Astrocyte (in vitro differentiated cells and primary cell): ENCODE measurements at regions not wholly inside any gene's neighbourhood (a gene's known extent, or its start where the extent isn't known, plus 50 kb on each side); places are given as distances from the start of the nearest gene placed in this dataset.
A peak's percentile ranks its signal among the peaks of the same experiment; 100 is the strongest.

Experiments used
- DNase-seq: peaks from one replicate; pipeline ENCODE4 v3.0.0-alpha.2; 2010; ENCODE audit warnings: low read depth
- FAIRE-seq: peaks from 2 replicates; lab custom pipeline; 2011; peaks lifted over from hg19 to GRCh38; lab: Jason Lieb, UNC
- H2AFZ ChIP-seq: 2 replicates; pipeline ENCODE4 v1.6.0; 2012; ENCODE audit warnings: low read depth, low read length, inconsistent platforms
- H3K27ac ChIP-seq: 2 replicates; pipeline ENCODE4 v1.5.1; 2011; ENCODE audit warnings: low read depth, low read length, inconsistent platforms
- H3K27me3 ChIP-seq: 2 replicates; pipeline ENCODE4 v1.6.0; 2011; ENCODE audit warnings: low read length, inconsistent platforms; ENCODE audit not compliant: insufficient read depth
- H3K36me3 ChIP-seq: 2 replicates; pipeline ENCODE4 v1.5.1; 2011; ENCODE audit warnings: low read length, inconsistent platforms; ENCODE audit not compliant: insufficient read depth
- H3K4me1 ChIP-seq: 2 replicates; pipeline ENCODE4 v1.5.1; 2011; ENCODE audit warnings: low read length, inconsistent platforms; ENCODE audit not compliant: insufficient read depth
- H3K4me2 ChIP-seq: 2 replicates; pipeline ENCODE4 v1.6.0; 2012; ENCODE audit warnings: low read length, inconsistent platforms
- H3K4me3 ChIP-seq: 2 replicates; pipeline ENCODE4 v1.5.1; 2011; ENCODE audit warnings: low read depth, mild to moderate bottlenecking, low read length, inconsistent platforms; ENCODE audit not compliant: insufficient read depth
- H3K79me2 ChIP-seq: 2 replicates; pipeline ENCODE4 v1.6.0; 2012; ENCODE audit warnings: mild to moderate bottlenecking, low read length, inconsistent platforms; ENCODE audit not compliant: insufficient read depth
- H3K9ac ChIP-seq: 2 replicates; pipeline ENCODE4 v1.6.0; 2012; ENCODE audit warnings: mild to moderate bottlenecking, low read length, inconsistent platforms
- H3K9me3 ChIP-seq: 2 replicates; pipeline ENCODE4 v1.5.1; 2012; ENCODE audit warnings: low read depth, mild to moderate bottlenecking, low read length, inconsistent platforms; ENCODE audit not compliant: insufficient read depth
- H4K20me1 ChIP-seq: 2 replicates; pipeline ENCODE4 v1.6.0; 2012; ENCODE audit warnings: low read length, inconsistent platforms; ENCODE audit not compliant: insufficient read depth
- H3K27ac Mint-ChIP-seq: one replicate; pipeline ENCODE4 v1.8.0; 2021; ENCODE audit warnings: mild to moderate bottlenecking, mixed read lengths; ENCODE audit not compliant: unreplicated experiment
- H3K27me3 Mint-ChIP-seq: one replicate; pipeline ENCODE4 v1.8.0; 2021; ENCODE audit warnings: low read depth, mixed read lengths; ENCODE audit not compliant: unreplicated experiment
- H3K36me3 Mint-ChIP-seq: one replicate; pipeline ENCODE4 v1.8.0; 2021; ENCODE audit warnings: low read depth, mixed read lengths; ENCODE audit not compliant: unreplicated experiment
- H3K4me1 Mint-ChIP-seq: one replicate; pipeline ENCODE4 v1.8.0; 2021; ENCODE audit warnings: low read depth, mixed read lengths; ENCODE audit not compliant: unreplicated experiment
- H3K4me3 Mint-ChIP-seq: one replicate; pipeline ENCODE4 v1.8.0; 2021; ENCODE audit warnings: mild to moderate bottlenecking, moderate library complexity, mixed read lengths; ENCODE audit not compliant: unreplicated experiment
- H3K9me3 Mint-ChIP-seq: one replicate; pipeline ENCODE4 v1.8.0; 2021; ENCODE audit warnings: mild to moderate bottlenecking, mixed read lengths; ENCODE audit not compliant: unreplicated experiment
- CTCF ChIP-seq: IDR thresholded peaks from 2 replicates; pipeline ENCODE4 v1.5.1; 2011; ENCODE audit warnings: low read depth, mild to moderate bottlenecking, inconsistent platforms, low read length, moderate library complexity; ENCODE audit not compliant: insufficient read depth
- EZH2 ChIP-seq: IDR thresholded peaks from 2 replicates; pipeline ENCODE4 v1.6.1; 2012; ENCODE audit warnings: mild to moderate bottlenecking, low read length, inconsistent platforms; ENCODE audit not compliant: insufficient read depth

DNA sequence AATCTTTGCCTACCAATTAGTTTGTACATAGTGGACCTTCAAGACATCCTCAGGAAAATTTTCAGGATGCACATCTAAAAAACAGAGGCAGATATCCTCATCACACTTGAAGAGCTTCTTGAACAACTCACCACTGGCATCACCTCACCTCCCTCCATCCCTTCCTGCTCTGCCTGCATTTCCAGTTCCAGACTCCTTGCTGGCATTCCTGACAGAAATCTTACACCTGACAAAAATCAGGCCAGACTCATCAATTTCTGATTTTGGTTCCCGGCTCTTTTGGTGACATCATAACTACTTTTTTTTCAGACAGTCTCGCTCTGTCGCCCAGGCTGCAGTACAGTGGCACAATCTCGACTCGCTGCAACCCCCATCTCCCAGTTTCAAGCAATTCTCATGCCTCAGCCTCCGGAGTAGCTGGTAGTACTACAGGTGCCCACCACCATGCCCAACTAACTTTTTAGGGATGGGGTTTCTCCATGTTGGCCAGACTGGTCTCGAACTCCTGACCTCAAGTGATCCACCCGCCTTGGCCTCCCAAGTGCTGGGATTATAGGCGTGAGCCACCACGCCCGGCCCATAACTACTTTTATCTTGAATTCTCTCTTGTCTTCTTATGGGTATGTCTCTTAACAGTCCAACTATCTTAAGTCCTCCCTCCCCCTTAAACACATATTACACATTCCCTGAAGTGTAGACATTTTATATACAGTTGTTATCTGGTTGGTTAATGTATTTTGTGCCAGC, 216.6 kb upstream of the IL12A start:
- H3K27me3 ChIP-seq = no peaks in the 10 kb centered on the region
- no peak overlapping the region for H3K27ac ChIP-seq
- no peak overlapping the region for H3K9ac ChIP-seq
- H3K4me3 ChIP-seq = no peak overlapping the region
- peak overlapping the region; percentile 0 for H3K4me3 Mint-ChIP-seq
- H3K4me1 ChIP-seq = peaks cover 22% of the 10 kb centered on the region
- FAIRE-seq (no peak), DNase-seq (no peak)
- H3K4me1 Mint-ChIP-seq = peaks cover 48% of the 10 kb centered on the region
- peaks cover 6% of the 10 kb centered on the region for H3K36me3 Mint-ChIP-seq
- no peaks in the 10 kb centered on the region for H3K9me3 ChIP-seq
- peaks cover 8% of the 10 kb centered on the region for H3K36me3 ChIP-seq
- no peaks in the 10 kb centered on the region for H3K27me3 Mint-ChIP-seq
- no peak overlapping the region for H3K4me2 ChIP-seq
- no peak overlapping the region for H2AFZ ChIP-seq
- H3K9me3 Mint-ChIP-seq = no peaks in the 10 kb centered on the region
- peaks cover 31% of the 10 kb centered on the region for H4K20me1 ChIP-seq
- peaks cover 99% of the 10 kb centered on the region for H3K79me2 ChIP-seq
- TF ChIP-seq EZH2 (no peak), CTCF (no peak)
- H3K27ac Mint-ChIP-seq = peak overlapping the region; percentile 1

GRCh38 chr3:159773706-159774105, 214.9 kb upstream of the IL12A start:
- no peaks in the 10 kb centered on the region for H3K27me3 Mint-ChIP-seq
- Histone ChIP-seq H3K9me3 (no peaks in the 10 kb centered on the region), H3K4me2 (no peak overlapping the region), H3K36me3 (peaks cover 12% of the 10 kb centered on the region), H4K20me1 (peaks cover 19% of the 10 kb centered on the region), H3K4me3 (no peak overlapping the region), H3K4me1 (peaks cover 22% of the 10 kb centered on the region), H3K27me3 (no peaks in the 10 kb centered on the region), H2AFZ (no peak overlapping the region), H3K27ac (no peak overlapping the region), H3K9ac (no peak overlapping the region), H3K79me2 (peaks cover 99% of the 10 kb centered on the region)
- H3K36me3 Mint-ChIP-seq = peaks cover 6% of the 10 kb centered on the region
- DNase-seq = no peak
- H3K4me3 Mint-ChIP-seq = no peak overlapping the region
- H3K27ac Mint-ChIP-seq = no peak overlapping the region
- FAIRE-seq = no peak
- TF ChIP-seq EZH2 (no peak), CTCF (no peak)
- H3K9me3 Mint-ChIP-seq = no peaks in the 10 kb centered on the region
- peaks cover 43% of the 10 kb centered on the region for H3K4me1 Mint-ChIP-seq

GRCh38 chr3:159775372-159775961, 213.2 kb upstream of the IL12A start:
- peak; percentile 84 for DNase-seq
- peaks cover 100% of the 10 kb centered on the region for H3K79me2 ChIP-seq
- H3K4me3 ChIP-seq = no peak overlapping the region
- H3K27ac ChIP-seq = peak overlapping the region; percentile 67
- TF ChIP-seq CTCF = no peak
- TF ChIP-seq EZH2 = no peak
- H3K9me3 ChIP-seq = no peaks in the 10 kb centered on the region
- Mint-ChIP-seq H3K4me3 (no peak overlapping the region), H3K9me3 (no peaks in the 10 kb centered on the region), H3K4me1 (peaks cover 50% of the 10 kb centered on the region), H3K36me3 (peaks cover 3% of the 10 kb centered on the region), H3K27me3 (no peaks in the 10 kb centered on the region), H3K27ac (peak overlapping the region; percentile 78)
- H3K27me3 ChIP-seq = no peaks in the 10 kb centered on the region
- H3K9ac ChIP-seq = peak overlapping the region; percentile 61
- peaks cover 14% of the 10 kb centered on the region for H4K20me1 ChIP-seq
- peaks cover 22% of the 10 kb centered on the region for H3K4me1 ChIP-seq
- H2AFZ ChIP-seq = peak overlapping the region; percentile 32
- H3K36me3 ChIP-seq = peaks cover 12% of the 10 kb centered on the region
- FAIRE-seq = peak; percentile 96
- peak overlapping the region; percentile 73 for H3K4me2 ChIP-seq
